GM18907 (cell line): ENCODE measurements at regions not wholly inside any gene's neighbourhood (a gene's known extent, or its start where the extent isn't known, plus 50 kb on each side); places are given as distances from the start of the nearest gene placed in this dataset.

Experiments used
- ATAC-seq: cut with Tn5 transposase; IDR thresholded peaks from one replicate; pipeline ENCODE4 v1.9.1; 2021; ENCODE audit warnings: mild to moderate bottlenecking, moderate library complexity; ENCODE audit not compliant: unreplicated experiment

- ATAC-seq: no peak
These were observed 150.3 kb downstream of the INHBB start for GRCh38 chr2:120496235-120496634.

DNA sequence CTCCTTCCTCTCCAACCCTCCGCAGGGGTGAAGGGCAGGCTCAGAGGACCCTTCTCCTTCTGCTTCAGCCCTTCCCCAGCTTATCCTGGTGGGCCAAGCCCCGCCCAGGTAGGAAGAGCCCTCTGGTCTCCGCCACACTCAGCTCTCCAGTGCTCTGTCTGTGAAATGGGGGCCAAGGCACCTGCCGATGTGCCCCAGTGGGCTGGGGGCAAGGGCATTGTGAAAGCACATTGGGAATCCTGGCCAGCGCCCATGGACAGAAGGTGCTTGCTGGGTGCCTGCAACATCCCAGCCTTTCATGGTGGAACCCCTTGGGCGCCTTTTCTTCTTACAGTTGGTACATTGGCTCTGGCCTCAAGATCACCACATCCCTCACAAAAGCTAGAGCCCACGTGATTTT lies 150.8 kb downstream of the INHBB start:
- ATAC-seq: no peak

DNA sequence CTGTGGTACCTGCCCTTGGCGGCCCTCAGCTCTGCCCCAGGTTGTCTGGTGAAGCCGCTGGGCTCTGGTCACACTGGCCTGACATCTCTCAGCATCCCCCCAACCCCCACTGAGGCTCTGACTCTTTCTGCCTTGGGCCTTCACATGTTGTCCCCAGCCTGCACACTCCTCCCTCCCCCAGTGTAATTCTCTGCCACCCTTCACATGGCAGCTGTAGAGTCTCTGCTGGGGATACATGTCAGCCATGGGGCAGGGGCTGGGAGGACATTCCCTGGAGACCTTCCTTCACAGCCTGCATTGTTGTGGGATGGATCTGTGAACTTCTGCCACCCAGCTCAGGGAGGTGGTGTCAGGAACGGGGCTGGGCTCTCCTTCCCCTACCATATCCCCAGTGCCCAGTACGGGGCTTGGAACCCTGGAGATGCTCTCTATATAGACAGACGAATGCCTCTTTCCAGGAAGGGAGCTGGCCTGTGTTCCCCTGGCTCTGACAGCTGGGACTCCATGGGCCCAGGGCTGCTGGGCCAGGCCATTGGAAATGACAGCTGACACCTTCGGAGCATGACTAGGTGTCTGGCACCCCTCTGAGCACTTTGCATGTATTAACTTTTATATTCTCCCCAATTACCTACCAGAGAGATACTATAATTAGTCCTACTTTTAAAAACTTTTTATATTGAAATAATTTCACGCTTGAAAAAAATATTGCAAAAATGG lies 151.5 kb downstream of the INHBB start:
- ATAC-seq: no peak

GRCh38 chr2:120498121-120498520 lies 152.2 kb downstream of the INHBB start:
- ATAC-seq: no peak

- ATAC-seq: no peak
These were observed 152.8 kb downstream of the INHBB start for GRCh38 chr2:120498576-120499394.

GRCh38 chr2:120499784-120500495 lies 154.0 kb downstream of the INHBB start:
- ATAC-seq: no peak

DNA sequence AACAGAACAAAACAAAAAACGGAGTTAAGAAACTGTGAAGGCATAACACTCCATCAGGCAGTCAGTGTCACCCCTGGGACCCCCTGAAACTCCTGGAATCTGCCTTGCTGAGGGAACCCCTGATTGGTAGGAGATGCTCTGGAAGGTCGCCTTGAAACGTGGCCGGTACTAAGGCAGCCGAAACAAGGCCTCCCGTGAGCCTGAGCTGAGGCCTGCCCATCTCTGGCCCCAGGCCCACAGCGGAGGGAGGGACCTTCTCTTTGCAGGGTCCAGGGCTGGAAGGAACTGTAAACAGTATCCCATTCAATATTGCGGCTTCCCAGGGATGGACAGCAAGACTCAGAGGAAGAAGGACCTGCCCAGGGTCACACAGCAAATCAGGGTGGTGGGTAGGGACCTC lies 155.7 kb downstream of the INHBB start:
- no peak for ATAC-seq

DNA sequence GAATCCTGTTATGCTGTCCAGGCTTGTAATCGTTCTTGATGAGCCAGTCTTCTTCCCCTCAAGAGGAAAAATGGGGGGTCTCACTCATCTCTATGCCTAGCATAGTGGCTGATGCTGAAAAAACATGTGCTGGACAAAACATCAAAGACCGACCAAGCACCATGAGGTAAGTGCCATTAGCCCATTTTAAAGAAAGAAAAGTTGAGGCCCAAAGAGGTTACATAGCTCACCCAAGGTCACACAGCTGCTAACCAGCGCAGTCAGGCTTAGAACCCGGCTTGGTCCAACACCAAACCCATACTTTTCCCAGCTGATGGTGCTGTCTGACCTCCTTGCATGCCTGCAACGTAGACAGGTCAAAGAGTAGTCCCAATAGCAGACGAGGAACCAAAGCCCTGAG lies 156.4 kb downstream of the INHBB start:
- ATAC-seq: no peak

GRCh38 chr2:120502761-120503160 lies 156.8 kb downstream of the INHBB start:
- no peak for ATAC-seq

DNA sequence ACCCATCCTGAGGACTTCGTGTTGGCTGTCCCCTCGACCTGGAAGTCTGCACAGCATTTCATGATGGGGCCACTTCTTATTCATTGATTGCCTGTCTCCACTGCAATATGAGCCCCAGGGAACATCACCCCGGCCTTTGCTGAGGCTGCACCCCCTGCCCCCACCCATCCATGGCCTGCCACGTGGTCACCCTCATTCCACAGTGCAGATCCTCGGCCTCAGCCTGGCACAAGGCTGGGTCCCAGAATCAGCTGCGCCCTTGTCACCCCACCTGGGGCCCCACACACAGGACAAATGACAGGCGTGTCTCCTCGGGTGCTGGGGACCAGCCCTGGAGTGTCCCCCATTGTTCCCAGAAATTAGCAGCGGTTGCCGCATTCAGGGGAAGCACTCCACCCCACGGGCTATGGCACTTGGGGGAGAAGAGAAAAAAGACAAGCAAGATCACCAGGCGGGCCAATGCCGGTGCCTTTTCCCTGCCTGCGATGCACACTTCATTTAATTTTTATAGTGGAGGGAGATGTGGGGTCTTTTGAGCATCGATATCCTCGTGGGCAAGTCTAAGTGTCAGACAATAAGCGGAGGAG lies 157.4 kb downstream of the INHBB start:
- no peak for ATAC-seq

DNA sequence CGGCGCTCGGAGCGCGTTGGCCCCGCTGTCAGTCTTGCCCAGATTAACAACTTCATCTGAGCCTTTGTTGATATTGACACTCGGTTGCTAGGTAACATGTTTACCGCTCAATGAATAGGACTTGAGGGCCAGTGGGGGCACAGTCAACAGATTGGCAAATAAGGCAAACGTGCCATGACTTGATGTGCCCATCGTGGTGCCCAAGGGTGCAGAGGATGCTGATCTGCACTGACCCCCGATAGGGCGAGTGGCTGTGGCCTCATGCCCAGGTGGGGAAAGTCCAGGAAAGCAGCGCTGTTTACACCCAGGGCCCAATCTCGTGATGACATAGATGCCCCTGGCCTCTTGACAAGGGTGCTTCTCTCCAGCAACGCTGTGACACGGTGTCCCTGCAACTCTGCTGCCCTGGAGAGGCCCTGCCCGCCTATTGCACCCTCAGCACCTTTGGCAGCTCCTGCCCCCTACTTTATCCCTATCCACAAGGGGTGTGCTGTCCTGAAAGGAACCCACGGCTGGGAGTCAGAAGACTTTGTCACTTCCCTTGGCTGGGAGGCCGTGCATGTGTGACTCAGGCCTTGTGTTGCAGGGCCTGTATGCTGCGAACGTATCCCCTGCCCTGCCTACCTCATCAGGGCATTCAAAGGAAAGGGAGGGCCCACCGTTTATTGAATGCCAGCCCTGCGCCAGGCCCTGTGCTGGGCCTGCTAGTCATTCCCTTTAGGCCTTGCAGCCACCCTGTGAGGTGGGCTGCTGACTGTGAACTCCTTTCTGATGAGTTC lies 158.0 kb downstream of the INHBB start:
- no peak for ATAC-seq

DNA sequence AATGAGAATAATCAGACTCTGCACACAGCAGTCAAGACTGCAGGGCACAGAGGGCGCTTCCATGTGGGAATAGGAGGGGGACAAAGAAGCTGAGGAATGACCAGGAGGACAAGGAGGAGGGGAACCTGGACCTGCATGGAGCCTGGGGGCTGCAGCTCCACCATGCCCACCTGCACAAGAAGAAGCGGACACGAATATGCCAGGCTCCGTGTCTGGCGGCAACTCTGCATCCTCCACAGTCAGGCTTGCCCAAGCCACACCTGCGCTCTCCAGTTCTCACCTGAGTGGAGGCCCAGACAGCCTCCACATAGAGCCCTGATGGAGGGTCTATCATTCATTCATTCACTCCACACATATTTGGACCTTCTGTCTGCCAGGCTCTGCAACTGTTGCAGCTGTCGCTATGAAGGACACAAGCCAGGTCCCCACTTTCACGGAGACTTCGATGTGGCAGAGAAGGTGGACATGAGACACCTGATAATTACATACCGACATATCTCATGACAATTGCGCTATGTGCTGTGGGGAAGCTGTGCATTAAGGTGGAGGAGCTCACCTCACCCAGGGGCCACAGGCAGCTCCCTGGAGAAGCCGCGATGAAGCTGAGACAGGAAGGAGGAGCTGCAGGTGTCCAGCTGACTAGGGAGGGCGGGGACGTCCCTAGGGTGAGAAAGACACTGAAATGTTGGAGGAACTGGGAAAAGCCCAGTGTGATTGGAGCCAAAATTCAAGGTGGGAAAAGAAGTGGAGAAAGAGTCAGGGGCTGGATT lies 159.2 kb downstream of the INHBB start:
- no peak for ATAC-seq

- ATAC-seq: no peak
These were observed 162.7 kb downstream of the INHBB start for GRCh38 chr2:120508567-120509041.

- ATAC-seq: no peak
These were observed 163.4 kb downstream of the INHBB start for GRCh38 chr2:120509213-120509815.

- ATAC-seq: no peak
These were observed 164.2 kb downstream of the INHBB start for GRCh38 chr2:120509991-120510735.

- ATAC-seq: no peak
These were observed 164.9 kb downstream of the INHBB start for GRCh38 chr2:120510751-120511395.

GRCh38 chr2:120511536-120511935 lies 165.6 kb downstream of the INHBB start:
- ATAC-seq: no peak
